Mammary epithelial cell (primary cell): ENCODE measurements at regions not wholly inside any gene's neighbourhood (a gene's known extent, or its start where the extent isn't known, plus 50 kb on each side); places are given as distances from the start of the nearest gene placed in this dataset.

ENCODE experiments used
- CTCF ChIP-seq, 2 donors: IDR thresholded peaks in 1 of 2; conservative IDR thresholded peaks in 1 of 2; 2 replicates each; pipeline ENCODE4 v1.5.1; 2011 to 2012; ENCODE audit warnings: inconsistent platforms in 2 of 2, low read length in 2 of 2, mild to moderate bottlenecking in 2 of 2, control low read depth in 1 of 2, low read depth in 1 of 2; ENCODE audit not compliant: insufficient read depth in 1 of 2; ENCODE audit errors: extremely low read depth in 1 of 2
- EZH2 ChIP-seq: IDR thresholded peaks from 2 replicates; pipeline ENCODE4 v1.6.1; 2012; ENCODE audit warnings: low read length, inconsistent platforms, borderline replicate concordance

- no peak for TF ChIP-seq EZH2
- no peak for TF ChIP-seq CTCF (conservative IDR thresholded peaks at IDR 0.05 in 1 of 2, IDR thresholded peaks at IDR 0.05 in 1 of 2; ENCODE audit: extremely low read depth in 1 of 2, insufficient read depth in 1 of 2, low read depth in 1 of 2, low read length in 2 of 2)
These were observed 324.4 kb downstream of the MATN1 start for GRCh38 chr1:30399026-30399425.
